Cerebellar nuclear complex (tissue), 1 donor: ENCODE measurements at regions not wholly inside any gene's neighbourhood (a gene's known extent, or its start where the extent isn't known, plus 50 kb on each side); places are given as distances from the start of the nearest gene placed in this dataset.
"Not testable (repeated sequence)": the region's sequence is repeated elsewhere in the genome, so short reads cannot be mapped to it uniquely, and the experiment has no call there.

Experiments
- DNase-seq, 2 experiments: peaks; one replicate each; lab custom pipeline; 2025; lab: John Stamatoyannopoulos, UW

DNA sequence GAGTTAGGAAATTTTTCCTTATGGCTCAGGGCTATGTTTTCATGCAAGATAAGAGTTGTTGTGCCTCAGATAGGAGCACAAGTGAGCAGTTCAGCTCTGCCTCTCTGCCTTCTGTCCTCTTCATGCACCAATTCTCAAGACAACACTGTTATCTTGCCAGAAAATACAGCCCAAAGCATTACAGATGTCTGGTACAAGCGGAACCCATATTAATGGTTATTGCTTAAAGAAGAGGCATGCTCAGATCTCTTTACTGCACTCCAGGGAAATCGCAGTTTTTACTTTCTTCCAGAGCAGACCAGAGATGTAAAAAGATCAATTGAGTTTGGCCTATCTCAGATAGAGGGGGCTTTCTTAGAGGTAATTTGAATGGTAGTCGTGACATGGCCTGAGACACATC is 361.6 kb upstream of the WWC1 start:
- DNase-seq: no peak

DNA sequence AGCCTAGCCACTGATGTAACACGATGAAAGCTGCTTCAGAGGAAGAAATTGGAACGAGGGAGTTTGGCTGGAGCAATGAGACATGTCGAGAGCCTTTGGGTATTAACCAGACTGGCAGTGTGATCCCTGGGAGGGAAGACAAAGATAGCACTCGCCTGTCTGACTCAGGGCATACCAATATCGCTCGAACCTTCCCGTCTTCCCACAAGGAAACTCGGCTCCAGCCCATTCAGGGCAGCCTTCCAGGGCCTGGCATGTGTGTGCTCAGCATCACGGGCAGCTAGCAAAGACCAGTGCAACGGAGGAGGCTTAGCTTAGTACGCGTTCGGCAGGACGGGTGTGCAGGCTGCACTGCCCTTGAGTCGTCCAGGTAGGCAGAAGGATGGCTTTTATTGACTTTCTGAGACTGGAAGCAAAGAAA is 356.9 kb upstream of the WWC1 start:
- DNase-seq: peak in 1 of 2 experiments; percentile 30

DNA sequence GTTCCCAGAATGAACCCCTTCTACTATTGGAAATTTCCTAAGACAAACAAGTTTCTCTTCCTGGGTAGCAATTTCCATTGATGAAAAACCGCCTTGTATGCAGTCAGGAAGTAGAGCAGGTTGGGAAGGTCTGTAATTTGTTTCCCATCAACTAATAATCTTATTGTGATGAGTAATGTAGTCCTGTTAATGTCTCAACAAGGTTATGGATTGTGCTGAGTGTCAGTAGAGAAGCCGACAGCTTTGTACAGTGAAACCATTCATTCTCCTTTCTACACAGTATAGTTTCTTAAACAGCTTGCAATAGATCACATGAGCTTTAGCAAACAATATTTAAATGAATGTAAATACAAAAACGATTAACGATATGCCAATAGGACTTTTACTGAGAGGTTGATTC is 355.4 kb upstream of the WWC1 start:
- DNase-seq: no peak

DNA sequence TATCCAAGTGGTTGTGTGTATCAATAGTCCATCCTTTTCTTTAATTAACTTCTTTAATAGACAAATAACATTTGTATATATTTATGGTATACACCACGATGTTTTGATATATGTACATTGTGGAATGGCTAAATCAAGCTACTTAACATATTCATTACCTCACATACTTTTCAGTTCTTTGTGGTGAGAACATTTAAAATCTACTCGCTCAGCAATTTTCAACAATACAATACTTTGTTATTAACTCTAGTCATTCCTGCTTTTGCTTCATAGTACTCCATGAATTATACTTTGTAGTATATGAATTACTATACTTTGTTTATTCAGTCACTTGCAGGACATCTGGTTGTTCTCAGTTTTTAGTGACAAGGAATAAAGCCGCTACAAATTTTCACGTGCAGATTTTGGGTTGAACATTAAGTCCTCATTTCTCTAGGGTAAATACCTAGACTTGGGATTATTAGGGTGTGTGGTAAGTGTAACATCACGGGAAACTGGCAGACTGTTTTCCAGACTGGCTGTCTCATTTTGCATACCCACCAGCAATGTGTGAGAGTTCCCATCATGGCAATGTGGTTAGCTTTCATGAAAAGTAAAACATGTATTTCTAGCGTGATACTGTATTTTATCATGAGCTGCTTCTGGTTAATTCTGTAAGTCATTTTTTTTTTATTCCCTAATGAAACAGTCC is 354.4 kb upstream of the WWC1 start:
- DNase-seq: no peak

DNA sequence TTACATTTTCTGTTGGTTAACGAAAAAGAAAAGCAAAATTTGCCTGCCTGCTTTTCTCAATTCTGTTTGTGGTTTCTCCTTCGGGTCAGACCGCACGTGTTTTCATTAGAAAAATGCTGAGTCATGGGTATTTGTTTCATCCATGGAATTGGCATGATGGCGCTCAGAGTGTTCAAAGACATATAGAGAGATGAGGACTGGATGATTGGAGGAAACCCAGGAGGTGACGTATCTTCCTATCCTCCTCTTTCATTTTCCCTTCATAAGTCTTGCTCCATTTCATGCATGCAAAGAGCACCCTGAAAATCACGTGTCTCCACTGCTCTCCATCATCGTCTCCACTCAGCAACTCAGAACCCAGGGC is 353.8 kb upstream of the WWC1 start:
- DNase-seq: no peak

DNA sequence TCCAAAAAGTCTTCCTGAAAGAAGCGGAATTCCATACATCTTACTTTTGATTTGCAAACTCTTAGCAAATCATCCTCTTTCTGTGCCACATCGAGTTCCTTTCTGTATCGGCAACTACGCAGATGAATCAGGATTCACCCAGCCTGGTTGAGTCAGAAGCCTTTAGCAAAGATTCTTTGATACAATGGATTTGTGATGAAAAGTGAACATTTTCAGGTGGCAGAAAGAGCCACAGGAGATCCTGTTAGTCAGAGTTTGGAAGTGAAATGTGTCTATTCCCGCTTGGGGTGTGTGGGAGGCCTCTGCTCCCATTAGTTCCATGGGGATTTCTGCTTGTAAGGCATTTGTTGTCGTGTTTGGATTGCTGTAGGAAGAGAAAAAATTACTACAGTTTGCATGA is 351.8 kb upstream of the WWC1 start:
- DNase-seq: no peak

DNA sequence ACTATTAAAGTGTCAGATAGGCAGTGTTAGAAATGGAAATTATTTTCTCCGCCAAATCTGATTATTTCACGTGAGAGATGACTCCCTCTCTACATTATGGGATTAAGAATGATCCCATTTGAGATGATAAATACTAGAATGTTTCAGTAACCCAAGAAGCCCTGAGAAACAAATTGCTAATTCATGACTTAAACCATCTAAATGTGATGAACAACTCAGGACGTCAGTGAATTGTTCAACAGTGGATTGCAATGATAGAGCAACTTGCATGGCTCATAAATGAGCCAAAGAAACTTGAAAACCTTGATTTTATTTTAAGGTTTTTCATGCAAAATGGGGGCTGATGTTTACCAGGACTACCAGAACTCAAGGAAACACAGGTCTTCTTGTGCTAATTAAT is 350.5 kb upstream of the WWC1 start:
- DNase-seq: no peak

DNA sequence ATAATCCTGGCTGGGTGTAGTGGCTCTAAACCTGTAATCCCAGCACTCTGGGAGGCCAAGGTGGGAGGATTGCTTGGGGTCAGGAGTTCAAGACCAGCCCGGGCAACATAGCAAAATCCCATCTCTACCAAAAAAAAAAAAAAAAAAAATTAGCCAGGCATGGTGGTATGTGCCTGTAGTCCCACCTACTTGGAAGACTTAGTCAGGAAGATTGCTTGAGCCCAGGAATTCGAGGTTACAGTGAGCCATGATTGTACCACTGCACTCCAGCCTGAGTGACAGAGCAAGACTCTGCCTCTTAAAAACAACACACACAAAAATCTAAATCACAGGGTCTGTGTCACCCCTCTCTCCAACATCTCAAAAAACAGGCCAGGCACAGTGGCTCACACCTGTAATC is 349.9 kb upstream of the WWC1 start:
- not testable (repeated sequence) for DNase-seq

DNA sequence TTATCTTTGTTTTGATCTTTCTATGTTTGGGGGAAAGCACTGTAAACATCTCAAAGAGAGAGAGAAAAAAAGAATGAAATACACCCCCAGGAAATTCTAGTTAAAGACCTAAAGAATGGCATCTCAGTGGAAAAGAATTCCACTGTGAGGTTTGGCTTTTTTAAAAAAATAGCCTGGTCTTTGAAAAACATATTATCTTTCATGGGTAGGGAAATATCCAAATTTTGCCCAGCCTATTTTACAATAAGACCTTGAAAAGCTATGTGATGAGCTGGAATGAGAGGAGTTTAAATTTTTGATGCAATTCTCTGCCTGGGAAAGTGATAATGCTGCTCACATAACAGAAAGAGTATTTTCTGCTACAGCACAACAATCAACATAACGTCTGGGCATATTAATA is 348.1 kb upstream of the WWC1 start:
- no peak for DNase-seq

DNA sequence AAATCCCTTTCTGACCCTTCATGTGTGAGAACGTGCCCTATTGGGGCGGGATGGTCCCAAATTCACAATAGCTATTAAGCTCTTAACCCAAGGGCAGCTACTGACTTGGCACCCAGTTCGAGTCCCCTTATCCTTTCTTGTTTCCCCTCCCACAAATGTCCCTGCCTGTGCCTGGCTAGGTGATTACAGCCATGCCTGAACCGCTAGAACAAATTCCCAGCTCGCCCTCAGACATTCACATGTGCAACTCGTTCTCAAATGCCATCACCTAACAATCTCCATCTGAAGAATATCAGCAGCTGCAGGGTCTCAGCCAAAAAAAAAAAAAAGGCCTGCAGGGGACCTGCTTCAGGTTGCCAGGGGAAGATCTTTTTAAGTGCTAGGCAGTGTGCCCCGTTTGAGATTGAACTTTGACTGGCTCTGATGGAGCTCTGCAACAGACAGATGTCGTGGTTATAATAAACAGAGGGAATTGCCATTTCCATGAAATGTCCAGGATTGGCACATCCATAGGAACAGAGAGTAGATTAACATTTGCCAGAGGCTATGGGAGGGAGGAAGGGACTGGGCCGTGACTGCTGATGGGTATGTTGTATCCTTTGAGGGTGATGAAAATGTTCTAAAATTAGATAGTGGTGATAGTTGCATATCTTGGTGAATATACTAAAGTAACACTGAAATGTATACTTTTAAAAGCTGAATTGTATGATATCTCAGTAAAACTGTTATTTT is 347.2 kb upstream of the WWC1 start:
- DNase-seq: no peak

DNA sequence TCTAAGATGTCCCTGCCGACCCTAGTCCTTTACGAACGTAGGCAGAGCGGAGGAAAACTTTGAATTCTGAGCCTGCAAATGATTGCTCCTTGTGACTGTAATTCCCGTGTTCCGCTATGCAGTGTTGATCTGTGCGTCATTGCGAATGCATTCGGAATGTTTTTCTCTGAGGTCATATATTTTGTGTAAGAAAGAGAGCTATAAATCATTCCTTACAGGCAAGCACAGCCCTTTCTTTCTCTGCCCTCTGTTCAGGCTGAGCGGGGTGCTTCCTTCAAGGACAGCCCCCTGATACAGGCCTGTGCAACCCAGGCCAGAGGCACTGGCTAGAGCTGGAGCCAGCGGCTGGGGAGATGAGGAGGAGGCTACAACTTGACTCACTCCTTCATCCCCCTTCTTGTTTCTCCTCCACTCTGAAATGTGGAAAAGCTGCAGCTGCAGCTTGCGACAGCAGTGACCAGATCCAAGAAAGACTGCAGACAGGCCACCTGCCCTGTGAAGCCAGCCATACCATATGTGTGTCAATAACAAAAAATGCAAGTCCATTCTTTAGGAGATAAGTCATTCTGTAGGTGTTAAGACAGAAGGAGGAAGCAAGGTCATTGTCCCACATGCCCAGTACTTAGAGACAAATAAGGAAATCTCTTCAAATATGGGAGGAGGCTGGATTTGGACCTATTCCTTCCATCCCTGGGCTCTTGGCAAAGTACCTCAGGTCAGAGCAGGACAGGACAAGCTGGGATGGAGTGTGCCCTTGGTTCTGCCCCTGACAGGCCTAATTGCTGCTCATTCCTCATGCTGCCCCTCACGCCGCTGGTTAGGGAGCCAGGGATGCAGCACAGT is 345.7 kb upstream of the WWC1 start:
- no peak for DNase-seq

DNA sequence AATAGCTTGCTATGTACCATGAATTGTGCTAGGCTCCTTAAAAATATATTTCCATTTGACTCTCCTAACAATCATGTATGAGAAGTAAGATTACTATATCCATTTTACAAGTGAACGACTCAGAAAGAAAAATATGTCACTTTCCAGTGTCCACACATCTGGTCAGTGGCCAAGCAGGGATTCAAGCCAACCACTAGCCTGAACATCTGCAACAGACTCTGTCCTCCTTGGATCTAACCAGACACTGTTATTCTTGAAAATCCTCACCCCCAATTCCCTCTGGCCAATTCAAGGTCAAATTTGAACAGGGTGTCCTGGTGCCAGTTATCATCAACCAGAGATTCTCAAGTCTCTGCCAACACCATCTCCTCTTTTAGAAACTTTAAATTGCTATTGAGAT is 344.1 kb upstream of the WWC1 start:
- DNase-seq: no peak

DNA sequence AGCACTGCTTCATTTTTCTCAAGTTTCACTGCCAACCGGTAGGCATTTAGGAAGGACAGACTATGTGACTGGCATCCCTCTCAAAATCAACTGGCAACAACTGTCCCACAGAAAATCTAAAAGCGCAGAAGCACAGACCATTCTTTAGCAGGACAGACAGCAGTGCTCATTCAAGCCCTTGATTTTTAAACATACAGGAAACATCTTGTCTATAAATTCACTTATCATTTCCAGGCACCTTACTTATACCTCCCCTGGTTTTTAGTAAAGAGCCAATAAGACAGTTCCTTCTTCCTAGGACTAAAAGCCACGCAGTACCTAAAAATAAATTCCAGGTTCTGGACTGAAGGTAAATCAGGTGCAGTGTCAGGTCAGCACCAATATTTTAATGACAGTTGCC is 343.2 kb upstream of the WWC1 start:
- no peak for DNase-seq

DNA sequence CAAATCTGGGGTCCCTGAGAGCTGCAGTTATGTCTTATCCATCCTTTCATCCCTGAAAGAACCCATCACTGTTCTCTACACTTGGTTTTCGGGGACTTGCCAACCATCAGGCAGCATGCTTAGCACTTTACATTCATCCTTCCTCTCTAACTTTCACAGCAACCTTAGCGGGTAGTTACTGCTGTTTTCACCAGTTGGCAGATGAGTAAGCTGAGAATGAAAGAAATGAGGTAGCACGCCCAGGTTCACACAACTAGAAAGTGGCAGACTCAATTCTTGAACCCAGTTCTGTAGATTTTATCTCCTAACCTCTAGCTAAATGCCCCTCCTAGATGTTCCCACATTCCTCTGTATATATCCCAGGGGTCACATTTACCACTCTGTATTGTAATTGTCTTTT is 342.0 kb upstream of the WWC1 start:
- no peak for DNase-seq

DNA sequence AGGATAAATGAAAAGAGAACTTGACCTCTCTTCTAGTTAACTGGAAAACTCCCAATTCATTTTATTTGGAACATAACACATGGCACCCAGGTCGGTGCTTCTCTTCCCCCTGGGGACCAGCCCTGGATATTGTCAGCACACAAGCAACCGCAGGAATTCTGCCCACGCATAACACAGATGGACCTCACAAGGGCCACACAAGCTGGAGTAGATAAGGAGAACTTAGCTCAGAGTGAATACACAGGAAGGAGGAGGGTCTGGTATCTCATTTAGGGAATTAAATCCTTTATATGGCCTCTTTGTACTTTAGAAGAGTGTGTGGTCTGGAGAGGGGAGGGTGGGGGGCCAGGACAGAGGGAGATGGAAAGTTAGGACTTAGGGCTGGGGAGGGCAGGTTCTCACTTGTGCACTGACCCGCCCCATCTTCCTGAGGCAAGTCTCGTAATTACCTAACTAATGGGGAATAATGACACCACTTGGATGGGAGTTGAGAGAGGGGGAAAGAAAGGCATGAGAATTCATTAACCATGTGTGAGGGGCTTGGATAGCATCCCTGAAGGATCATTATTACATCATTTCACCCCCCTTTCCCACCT is 341.2 kb upstream of the WWC1 start:
- no peak for DNase-seq

DNA sequence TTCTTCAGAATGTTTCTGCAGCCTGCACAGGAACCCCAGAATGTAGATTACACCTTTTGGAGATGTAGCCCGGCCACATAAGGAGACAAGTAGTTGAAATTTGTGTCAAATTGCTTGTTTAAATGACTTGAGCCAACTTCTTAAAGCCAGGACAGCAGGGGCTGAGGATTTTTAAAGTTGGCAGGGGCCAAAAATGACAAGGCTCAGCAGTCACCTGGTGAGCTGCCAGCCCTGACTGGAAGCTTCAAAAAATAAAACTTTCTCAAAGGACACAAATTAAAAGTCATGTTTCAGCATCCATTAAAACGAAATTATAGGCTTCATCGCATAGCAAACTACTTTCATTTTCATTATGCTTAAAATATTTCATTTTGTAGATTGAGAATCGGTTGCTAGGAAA is 340.3 kb upstream of the WWC1 start:
- no peak for DNase-seq

DNA sequence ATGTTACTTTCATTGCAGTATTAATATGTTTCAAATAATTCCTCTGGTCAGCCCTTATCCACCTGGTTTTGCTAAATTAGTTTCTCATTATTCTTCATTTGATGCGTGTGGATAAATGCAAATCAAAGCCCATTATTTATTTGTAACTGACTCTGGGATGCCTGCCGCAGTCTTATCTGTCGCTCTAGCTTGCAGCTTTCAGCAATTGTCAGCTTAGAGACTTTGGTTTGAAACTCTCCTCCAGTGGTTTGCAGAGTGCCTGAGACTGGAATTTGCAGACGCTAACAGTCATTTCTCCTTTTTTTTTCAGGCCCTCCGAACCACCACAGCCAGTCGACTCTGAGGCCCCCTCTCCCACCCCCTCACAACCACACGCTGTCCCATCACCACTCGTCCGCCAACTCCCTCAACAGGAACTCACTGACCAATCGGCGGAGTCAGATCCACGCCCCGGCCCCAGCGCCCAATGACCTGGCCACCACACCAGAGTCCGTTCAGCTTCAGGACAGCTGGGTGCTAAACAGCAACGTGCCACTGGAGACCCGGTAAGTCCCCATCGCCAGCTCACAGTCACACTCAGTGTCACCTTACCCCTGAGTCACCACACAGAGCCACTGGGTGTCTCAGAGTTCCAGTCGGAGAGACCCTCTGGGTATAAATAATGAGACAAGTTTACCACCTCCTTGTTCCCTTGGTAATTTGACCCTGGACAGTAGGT is 339.0 kb upstream of the WWC1 start:
- no peak for DNase-seq

DNA sequence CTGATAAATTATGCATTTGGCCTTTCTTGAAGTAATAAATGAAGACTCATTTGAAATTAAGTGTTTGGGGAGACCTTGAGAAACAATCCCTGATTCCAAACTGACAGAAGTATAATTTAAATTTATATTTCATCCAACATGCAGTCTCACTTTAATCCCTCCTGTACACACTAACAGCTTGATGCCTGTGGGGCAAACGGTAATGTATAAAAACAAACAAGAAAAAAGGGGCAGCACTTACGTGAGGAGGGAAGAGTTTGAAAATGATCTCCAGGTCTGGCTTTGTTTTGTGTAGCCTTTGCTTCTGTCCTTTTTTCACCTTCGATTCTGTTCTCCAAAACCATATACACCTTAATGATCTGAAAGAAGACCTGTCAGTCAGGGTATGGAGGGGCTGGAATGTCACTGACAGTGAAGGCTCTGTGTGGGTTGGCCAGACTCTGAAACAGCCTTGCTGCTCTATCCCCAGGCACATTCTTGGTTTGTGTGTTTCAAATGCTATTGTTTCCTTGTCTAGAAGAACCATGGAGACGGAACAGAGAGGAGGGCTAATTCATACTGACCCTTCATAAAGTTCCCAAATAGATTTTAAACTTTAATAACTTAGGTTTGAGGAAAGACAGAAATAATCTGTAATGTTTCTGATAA is 338.2 kb upstream of the WWC1 start:
- DNase-seq: no peak

DNA sequence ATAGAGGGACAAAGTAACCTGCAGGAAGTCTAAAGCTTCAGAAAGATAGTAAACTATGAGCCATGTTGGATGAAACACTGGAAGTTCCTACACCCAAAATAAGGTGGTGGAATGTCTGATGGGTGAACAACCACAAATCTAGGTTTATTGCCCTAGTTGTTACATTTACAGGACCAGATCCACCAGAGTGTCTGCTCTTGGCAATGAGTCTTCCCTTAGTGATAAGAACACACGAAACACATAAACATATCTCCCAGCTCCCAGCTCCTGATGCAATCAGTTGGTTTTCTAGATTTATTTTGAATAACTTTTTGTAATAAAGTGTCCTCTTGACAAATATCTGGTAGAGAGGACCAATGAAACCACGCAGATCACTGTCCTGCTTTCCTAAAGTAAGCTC is 329.7 kb upstream of the WWC1 start:
- DNase-seq: no peak

DNA sequence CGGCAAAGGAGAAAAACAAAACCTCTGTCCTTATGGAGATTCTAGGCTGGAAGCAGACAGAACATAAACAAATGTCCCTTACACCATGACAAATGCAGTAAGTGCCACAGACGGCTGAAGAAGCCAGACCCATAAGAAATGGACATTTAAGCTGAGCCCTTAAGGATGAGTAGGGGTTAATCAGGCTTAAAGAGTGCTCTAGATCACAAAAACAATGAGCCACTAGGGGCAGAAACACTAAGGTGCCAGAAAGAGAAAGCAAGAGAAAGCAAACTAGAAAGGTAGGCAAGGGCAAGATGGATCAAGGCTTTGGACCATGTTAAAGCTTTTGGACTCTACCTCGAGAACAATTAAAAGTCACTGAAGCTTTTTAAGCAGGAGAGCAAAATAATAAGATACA is 326.9 kb upstream of the WWC1 start:
- DNase-seq: no peak

DNA sequence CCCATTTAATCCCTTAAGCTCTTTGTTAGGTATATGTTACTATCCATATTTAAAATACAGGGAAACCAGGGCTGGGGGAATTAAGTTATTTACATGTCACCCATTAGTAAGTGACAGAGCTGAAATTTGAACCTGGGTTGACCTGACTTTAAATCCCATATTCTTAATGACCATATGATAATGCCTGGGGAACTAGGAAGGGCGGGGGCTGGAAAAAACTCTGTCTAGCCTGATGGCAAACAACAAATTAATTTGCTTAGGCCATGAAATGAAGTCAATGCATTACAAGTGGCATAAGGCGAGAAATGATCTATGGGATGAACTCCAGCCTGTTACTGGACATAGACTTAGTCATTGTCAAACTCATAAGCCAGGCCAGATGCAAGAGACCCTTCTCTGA is 325.7 kb upstream of the WWC1 start:
- DNase-seq: no peak

DNA sequence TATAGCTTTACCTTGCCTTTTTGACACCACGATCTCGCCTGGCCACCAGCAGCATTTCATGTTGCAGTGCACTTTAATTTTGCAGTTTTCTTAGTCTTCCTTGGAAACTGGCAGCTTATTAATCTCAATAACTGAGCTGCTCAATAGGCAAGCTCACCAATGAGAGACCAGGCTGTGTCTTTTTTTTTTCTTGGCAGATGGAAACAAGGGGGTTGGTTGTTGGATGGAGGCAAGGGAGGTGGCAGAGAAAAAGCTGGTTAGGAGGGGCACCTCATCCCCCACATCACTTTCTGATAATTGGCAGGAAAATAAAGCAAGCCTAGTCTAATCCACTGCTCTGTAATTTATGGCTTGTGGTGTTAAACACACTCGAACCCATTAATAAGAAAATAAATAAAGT is 324.5 kb upstream of the WWC1 start:
- DNase-seq: no peak
